Stomach (tissue), 4 donors: ENCODE measurements at regions not wholly inside any gene's neighbourhood (a gene's known extent, or its start where the extent isn't known, plus 50 kb on each side); places are given as distances from the start of the nearest gene placed in this dataset.

Source experiments
- EP300 ChIP-seq: sonication (generic); formaldehyde crosslinking; IDR thresholded peaks from one replicate; pipeline ENCODE4 v1.6.1; 2017; ENCODE audit warnings: antibody characterized with exemption
- POLR2A ChIP-seq, 4 donors: fragments of 450-650 bp; IDR thresholded peaks; one replicate each; pipeline ENCODE4 v1.6.1; 2016; ENCODE audit warnings: antibody characterized with exemption in 4 of 4, control low read depth in 2 of 4, mild to moderate bottlenecking in 1 of 4, moderate library complexity in 1 of 4
- POLR2AphosphoS5 ChIP-seq, 3 donors: sonication (generic); formaldehyde crosslinking; IDR thresholded peaks; one replicate each; pipeline ENCODE4 v1.6.1; 2016; ENCODE audit warnings: antibody characterized with exemption in 3 of 3
- TF ChIP-seq, protein P1 (sequence below), 7 experiments: fragments of 450-650 bp in 4 of 7; fragments of 200-600 bp in 3 of 7; sonication (generic) in 3 of 7; IDR thresholded peaks; one replicate each; pipeline ENCODE4 v1.5.1; 2016 to 2019; ENCODE audit warnings: antibody characterized with exemption in 7 of 7, control low read depth in 2 of 7, mild to moderate bottlenecking in 1 of 7

DNA sequence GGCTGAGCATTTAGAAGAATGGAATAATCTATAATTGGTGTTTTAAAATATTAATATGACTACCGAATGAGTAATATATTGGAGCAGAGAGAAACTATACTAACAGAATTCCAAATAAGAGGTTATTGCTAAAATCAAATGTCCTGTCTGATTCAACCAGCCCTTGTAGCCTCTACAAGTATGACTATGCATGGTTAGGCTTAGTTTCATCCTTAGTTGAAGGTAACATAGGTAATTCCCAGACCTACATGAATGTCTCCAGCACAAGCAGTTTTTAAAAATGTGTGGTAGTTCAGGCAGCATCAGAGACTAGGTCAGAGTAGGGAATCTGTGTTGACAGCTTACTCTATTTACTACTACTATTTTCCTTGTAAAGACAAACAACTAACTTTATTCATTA, 51.7 kb upstream of the SLC27A6 start:
- TF ChIP-seq POLR2A (IDR thresholded peaks at IDR 0.05) (no peak), POLR2AphosphoS5 (IDR thresholded peaks at IDR 0.05) (no peak), EP300 (no peak)
- TF ChIP-seq, protein P1, sequence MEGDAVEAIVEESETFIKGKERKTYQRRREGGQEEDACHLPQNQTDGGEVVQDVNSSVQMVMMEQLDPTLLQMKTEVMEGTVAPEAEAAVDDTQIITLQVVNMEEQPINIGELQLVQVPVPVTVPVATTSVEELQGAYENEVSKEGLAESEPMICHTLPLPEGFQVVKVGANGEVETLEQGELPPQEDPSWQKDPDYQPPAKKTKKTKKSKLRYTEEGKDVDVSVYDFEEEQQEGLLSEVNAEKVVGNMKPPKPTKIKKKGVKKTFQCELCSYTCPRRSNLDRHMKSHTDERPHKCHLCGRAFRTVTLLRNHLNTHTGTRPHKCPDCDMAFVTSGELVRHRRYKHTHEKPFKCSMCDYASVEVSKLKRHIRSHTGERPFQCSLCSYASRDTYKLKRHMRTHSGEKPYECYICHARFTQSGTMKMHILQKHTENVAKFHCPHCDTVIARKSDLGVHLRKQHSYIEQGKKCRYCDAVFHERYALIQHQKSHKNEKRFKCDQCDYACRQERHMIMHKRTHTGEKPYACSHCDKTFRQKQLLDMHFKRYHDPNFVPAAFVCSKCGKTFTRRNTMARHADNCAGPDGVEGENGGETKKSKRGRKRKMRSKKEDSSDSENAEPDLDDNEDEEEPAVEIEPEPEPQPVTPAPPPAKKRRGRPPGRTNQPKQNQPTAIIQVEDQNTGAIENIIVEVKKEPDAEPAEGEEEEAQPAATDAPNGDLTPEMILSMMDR (IDR thresholded peaks at IDR 0.05) = no peak
